Memory B cell (primary cell): ENCODE measurements at regions not wholly inside any gene's neighbourhood (a gene's known extent, or its start where the extent isn't known, plus 50 kb on each side); places are given as distances from the start of the nearest gene placed in this dataset.

Experiments used
- ATAC-seq: fragments of 150-1000 bp; cut with Tn5 transposase; 2 replicates; pipeline ENCODE4 v1.10.0; 2021; ENCODE audit warnings: low read depth, mild to moderate bottlenecking, moderate library complexity
- DNase-seq, 2 donors: peaks; one replicate each; pipeline ENCODE4 v3.0.0; 2022; ENCODE audit warnings: low spot score in 2 of 2
- H3K27ac Mint-ChIP-seq: one replicate; pipeline ENCODE4 v1.8.0; 2022; ENCODE audit warnings: mild to moderate bottlenecking, moderate library complexity, mixed read lengths
- H3K27me3 Mint-ChIP-seq: one replicate; pipeline ENCODE4 v1.8.0; 2022; ENCODE audit warnings: mixed read lengths
- H3K36me3 Mint-ChIP-seq: one replicate; pipeline ENCODE4 v1.8.0; 2022; ENCODE audit warnings: mild to moderate bottlenecking, mixed read lengths
- H3K4me1 Mint-ChIP-seq: one replicate; pipeline ENCODE4 v1.8.0; 2022; ENCODE audit warnings: mixed read lengths
- H3K4me3 Mint-ChIP-seq: one replicate; pipeline ENCODE4 v1.8.0; 2022; ENCODE audit warnings: mild to moderate bottlenecking, moderate library complexity, mixed read lengths
- H3K9me3 Mint-ChIP-seq: one replicate; pipeline ENCODE4 v1.8.0; 2022; ENCODE audit warnings: mixed read lengths

DNA sequence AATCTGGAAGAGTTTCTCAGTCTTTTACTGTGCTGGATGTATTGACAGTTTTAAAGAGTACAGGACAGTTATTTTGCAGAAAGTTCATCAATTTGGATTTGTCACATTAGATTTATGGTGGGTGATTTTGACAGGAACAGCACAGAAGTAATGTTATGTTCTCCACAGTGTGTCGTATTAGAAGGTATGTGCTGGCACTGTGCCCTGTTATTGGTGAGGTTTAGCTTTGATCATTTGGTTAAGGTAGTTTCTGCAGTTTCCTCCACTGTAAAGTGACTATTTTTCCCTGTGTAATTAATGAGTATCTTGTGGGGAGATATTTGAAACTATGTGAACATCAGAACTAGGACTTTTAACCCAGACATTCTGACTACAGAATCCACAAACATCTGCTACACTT is 308.5 kb upstream of the TBX3 start:
- peaks cover 4% of the 10 kb centered on the region for H3K9me3 Mint-ChIP-seq
- H3K27ac Mint-ChIP-seq: no peak overlapping the region
- ATAC-seq (no peak), DNase-seq (no peak)
- no peaks in the 10 kb centered on the region for H3K4me1 Mint-ChIP-seq
- H3K4me3 Mint-ChIP-seq: no peak overlapping the region
- H3K36me3 Mint-ChIP-seq: no peaks in the 10 kb centered on the region
- H3K27me3 Mint-ChIP-seq: no peaks in the 10 kb centered on the region

DNA sequence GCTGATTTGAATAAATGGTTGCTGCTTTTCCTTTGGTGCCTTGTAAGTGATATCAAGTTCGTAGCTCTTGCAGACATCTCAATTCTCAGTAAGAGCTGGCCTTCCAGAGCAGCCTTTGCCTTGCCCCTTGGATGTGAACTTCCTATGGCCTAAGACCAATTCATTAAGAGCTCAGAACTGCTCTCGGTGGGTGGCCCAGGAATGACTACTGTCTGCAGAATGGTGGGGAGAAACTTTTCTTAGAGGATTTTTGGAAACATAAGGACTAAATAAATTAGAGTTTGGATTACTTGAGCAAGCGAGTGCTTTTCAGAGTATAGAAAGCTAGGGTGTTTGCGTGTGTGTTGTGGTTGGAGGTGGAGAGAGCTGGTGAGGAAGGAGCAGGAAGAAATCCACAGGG is 306.4 kb upstream of the TBX3 start:
- ATAC-seq: no peak
- DNase-seq: no peak
- Mint-ChIP-seq H3K9me3 (peaks cover 10% of the 10 kb centered on the region), H3K4me3 (no peak overlapping the region), H3K36me3 (no peaks in the 10 kb centered on the region), H3K27ac (no peak overlapping the region), H3K4me1 (no peaks in the 10 kb centered on the region), H3K27me3 (no peaks in the 10 kb centered on the region)

DNA sequence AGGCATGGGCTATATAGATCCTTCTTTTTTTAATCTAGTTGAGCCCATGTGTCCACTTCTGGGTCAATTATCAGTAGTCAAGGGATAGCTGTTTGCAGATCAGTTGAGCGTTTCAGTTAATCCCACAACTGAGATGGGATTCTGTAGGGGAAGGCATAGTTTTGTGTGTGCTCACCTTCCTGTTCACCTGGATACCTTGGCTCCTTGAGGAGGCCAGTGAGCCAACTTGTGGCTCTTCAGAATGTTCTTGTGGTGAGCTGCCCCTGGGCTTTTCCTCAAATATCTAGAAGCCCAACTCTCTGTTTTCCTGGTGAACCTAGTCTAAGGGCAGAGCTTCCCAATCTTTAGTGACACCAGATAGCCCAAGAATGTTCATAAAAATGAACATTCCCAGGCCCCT is 302.9 kb upstream of the TBX3 start:
- Mint-ChIP-seq H3K4me1 (no peaks in the 10 kb centered on the region), H3K4me3 (no peak overlapping the region), H3K27ac (no peak overlapping the region), H3K9me3 (peaks cover 12% of the 10 kb centered on the region), H3K27me3 (peaks cover 1% of the 10 kb centered on the region), H3K36me3 (no peaks in the 10 kb centered on the region)
- DNase-seq (no peak), ATAC-seq (no peak)

DNA sequence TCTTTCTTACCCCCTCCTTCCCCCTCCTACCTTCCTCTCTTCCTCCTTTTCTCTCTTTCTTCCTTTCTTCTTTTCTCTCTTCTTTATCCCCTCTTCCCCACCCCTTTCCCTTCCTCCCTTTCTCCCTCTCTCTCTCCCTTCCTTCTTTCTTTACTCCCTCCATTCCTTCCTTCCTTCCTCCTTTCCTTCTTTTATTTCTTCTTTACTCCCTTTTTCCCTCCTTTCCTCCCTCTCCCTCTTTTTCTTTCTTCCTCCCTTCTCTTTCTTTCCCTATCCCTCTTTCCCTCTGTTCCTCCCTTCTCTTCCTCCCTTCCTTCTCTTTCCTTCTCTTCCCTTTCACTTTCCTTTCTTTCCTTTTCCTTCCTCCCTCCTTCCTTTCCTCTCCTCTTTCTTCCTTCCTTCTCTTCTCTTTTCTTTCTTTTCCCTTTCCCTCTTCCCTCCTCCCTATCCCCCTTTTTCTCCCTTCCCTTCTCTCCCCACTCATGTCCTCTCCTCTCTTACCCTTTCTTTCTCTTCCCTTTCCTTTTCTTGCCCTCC is 302.3 kb upstream of the TBX3 start:
- DNase-seq (no peak), ATAC-seq (no peak)
- Mint-ChIP-seq H3K4me3 (no peak overlapping the region), H3K27ac (no peak overlapping the region), H3K9me3 (peaks cover 13% of the 10 kb centered on the region), H3K36me3 (no peaks in the 10 kb centered on the region), H3K27me3 (peaks cover 3% of the 10 kb centered on the region), H3K4me1 (no peaks in the 10 kb centered on the region)

DNA sequence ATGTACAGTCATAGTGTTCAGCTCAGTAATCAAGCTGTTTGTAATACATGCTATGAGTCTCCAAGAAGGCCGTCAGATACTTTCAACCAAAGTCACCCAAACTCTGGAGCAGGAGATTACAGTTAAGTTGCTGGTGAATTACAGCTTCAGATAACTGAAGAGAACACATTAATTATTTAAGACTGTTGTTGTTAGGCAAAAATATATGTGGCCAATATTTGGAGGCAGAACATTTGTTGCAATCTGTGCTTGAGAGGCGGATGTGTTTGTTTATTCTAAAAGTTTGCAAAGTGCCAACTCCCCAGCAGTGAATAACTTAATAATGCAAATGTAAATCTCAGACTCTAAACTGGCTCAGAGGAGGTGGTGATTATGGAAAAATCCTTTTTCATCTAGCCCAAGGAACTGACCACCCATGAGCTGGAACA is 300.7 kb upstream of the TBX3 start:
- H3K27ac Mint-ChIP-seq: no peak overlapping the region
- no peak for DNase-seq
- no peak for ATAC-seq
- peaks cover 5% of the 10 kb centered on the region for H3K27me3 Mint-ChIP-seq
- H3K4me3 Mint-ChIP-seq: no peak overlapping the region
- no peaks in the 10 kb centered on the region for H3K36me3 Mint-ChIP-seq
- H3K9me3 Mint-ChIP-seq: peaks cover 20% of the 10 kb centered on the region
- H3K4me1 Mint-ChIP-seq: no peaks in the 10 kb centered on the region

DNA sequence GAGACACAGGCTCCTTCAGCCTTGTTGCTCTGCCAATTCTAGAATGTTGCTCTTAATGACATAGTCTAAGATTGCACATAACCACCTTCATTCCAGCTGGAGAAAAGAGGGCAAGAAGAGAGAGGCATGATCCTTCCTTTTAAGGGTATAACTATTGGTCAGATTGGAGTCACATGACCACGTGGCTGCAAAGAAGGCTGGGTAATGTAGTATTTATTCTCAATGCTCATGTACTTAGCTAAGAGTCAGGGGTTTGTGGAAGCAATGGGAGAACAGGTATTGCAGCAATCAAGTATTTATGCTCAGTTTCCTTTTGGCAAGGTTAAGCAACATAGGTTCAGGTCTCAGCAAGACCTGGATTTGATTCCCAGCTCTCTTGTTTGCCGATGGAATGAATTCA is 298.8 kb upstream of the TBX3 start:
- Mint-ChIP-seq H3K27ac (no peak overlapping the region), H3K36me3 (no peaks in the 10 kb centered on the region), H3K27me3 (peaks cover 5% of the 10 kb centered on the region), H3K4me3 (no peak overlapping the region), H3K4me1 (no peaks in the 10 kb centered on the region), H3K9me3 (peaks cover 24% of the 10 kb centered on the region)
- ATAC-seq (no peak), DNase-seq (no peak)

DNA sequence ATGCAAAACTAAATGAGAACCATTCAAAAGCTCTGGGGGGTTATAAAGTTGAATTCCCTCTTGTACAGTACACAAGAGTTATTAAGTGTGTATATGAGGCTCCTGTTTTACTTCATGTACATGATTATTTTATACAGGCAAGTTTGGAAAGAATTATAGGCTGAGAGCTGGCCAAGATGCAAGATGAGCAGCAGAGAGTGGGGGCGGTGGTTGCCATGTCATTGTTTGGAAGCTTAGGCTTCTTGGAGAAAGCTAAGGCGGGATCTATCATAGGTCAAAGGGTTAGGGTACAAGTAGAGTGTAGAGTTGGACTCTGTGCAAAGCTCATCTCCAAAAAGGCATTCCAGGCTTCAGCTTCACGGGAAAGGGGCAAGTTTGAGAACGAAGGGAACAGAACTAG is 297.1 kb upstream of the TBX3 start:
- no peaks in the 10 kb centered on the region for H3K36me3 Mint-ChIP-seq
- H3K27ac Mint-ChIP-seq: no peak overlapping the region
- no peak overlapping the region for H3K4me3 Mint-ChIP-seq
- no peaks in the 10 kb centered on the region for H3K4me1 Mint-ChIP-seq
- DNase-seq: no peak
- H3K9me3 Mint-ChIP-seq: peaks cover 18% of the 10 kb centered on the region
- ATAC-seq: no peak
- H3K27me3 Mint-ChIP-seq: peaks cover 5% of the 10 kb centered on the region

DNA sequence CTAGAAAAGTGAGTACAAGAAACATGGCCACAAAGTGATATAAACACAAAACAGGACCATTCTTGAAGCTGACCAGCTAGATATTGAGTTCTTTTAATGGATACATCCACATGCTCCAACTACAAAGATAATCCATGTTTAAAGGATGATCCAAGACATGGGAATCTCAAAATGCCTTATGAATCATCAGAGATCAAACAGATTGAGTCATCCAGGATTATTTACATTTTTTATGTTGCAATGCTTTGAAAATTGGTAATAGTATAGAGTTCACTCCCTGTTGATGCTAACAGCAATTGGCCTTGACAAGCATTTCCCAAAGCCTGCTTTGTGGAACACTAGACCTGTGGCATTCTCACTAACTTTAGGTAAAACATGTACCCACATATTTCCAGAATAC is 293.0 kb upstream of the TBX3 start:
- H3K36me3 Mint-ChIP-seq: no peaks in the 10 kb centered on the region
- H3K27me3 Mint-ChIP-seq: peaks cover 3% of the 10 kb centered on the region
- H3K4me1 Mint-ChIP-seq: no peaks in the 10 kb centered on the region
- H3K4me3 Mint-ChIP-seq: no peak overlapping the region
- peaks cover 19% of the 10 kb centered on the region for H3K9me3 Mint-ChIP-seq
- DNase-seq (no peak), ATAC-seq (no peak)
- H3K27ac Mint-ChIP-seq: no peak overlapping the region

DNA sequence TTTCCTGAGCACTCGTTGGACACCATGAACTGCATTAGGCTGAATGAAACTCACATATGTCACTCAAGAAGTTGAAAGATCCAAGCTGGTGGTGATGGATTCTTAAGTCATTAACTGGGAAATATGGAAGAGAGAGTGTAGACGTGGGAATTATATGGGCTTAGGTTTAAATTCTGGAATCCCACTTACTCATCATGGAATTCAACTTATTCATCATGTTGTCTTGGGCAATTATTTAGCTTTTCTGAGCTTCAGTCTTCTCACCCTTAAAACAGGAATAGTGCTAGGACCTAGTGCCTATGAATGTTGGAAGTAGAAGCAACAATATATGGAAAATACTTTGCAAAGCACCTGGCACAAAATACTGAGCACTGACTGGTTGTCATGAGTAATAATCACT is 292.4 kb upstream of the TBX3 start:
- no peak overlapping the region for H3K27ac Mint-ChIP-seq
- no peak for ATAC-seq
- H3K4me3 Mint-ChIP-seq: no peak overlapping the region
- H3K4me1 Mint-ChIP-seq: no peaks in the 10 kb centered on the region
- DNase-seq: no peak
- H3K36me3 Mint-ChIP-seq: no peaks in the 10 kb centered on the region
- peaks cover 3% of the 10 kb centered on the region for H3K27me3 Mint-ChIP-seq
- H3K9me3 Mint-ChIP-seq: peaks cover 19% of the 10 kb centered on the region

DNA sequence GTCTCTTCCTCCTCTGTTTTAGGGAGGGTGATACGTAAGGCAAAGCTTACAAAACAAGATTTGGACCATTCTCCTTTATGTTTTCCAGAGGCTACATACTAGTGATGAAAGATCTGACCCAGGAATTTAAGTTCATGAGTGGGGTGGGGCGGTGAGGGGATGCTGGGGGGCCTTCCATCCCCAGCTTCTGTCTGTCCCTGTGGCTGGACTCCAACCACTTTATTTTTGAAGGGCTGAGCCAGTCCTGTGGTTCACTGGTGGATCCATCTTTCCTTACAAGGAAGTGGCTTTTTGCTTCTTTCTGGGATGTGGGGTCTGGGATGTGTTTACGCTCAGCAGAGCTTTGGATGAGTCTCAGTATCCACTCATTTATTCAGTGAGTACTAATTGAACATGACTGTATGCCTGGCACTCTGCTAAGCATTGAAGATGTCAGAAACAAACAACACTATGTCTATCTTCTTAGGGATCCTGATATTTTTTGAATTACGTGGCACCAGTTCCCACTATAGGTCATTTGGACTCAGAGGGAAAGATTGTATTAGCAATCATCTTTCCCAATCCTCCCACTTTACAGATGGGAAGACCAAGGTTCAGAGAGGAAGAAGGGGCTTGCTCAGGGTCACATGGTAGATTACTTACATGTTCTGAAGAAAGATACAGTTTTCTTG is 291.8 kb upstream of the TBX3 start:
- H3K4me3 Mint-ChIP-seq: no peak overlapping the region
- H3K27ac Mint-ChIP-seq: no peak overlapping the region
- H3K27me3 Mint-ChIP-seq: no peaks in the 10 kb centered on the region
- ATAC-seq (no peak), DNase-seq (no peak)
- no peaks in the 10 kb centered on the region for H3K36me3 Mint-ChIP-seq
- peaks cover 14% of the 10 kb centered on the region for H3K9me3 Mint-ChIP-seq
- no peaks in the 10 kb centered on the region for H3K4me1 Mint-ChIP-seq

DNA sequence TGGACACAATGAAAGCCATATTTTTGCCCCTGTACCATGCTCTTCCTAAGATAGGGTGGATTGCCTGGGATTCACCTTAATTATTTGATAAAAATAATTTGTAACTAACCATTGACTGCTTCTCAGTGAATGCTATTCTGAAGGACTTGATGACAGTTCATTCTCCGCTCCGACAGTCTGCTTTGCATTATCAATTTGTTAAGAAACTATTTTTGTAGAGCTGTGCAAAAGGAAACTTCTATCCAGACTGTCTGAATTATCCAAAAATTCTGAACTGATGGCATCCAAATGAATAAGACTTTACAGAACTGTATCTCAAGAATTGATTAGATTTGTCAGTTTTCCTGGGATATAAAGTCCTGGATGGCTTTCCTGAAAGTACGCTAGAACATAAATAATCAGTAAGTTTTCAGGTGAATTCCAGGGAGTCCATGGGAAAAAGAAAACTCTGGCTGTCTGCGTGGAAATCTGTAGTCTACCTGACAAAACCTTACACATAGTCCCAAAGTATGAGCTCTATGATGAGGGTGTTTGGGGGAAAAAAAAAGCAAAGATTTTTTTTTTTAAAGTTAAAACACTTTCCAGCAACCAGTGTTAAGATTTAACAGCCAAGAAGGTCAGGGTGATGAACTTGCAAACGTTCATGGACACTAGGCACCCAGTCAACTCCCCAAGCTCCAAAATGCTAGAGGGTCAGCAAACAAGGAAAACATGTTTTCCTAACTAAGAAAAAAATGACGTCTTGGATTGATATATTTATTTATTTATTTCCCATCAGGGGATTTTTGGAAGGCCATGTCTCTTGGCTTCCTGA is 291.1 kb upstream of the TBX3 start:
- Mint-ChIP-seq H3K27ac (no peak overlapping the region), H3K36me3 (no peaks in the 10 kb centered on the region), H3K27me3 (no peaks in the 10 kb centered on the region), H3K4me3 (no peak overlapping the region), H3K4me1 (no peaks in the 10 kb centered on the region), H3K9me3 (peaks cover 14% of the 10 kb centered on the region)
- no peak for DNase-seq
- ATAC-seq: no peak

DNA sequence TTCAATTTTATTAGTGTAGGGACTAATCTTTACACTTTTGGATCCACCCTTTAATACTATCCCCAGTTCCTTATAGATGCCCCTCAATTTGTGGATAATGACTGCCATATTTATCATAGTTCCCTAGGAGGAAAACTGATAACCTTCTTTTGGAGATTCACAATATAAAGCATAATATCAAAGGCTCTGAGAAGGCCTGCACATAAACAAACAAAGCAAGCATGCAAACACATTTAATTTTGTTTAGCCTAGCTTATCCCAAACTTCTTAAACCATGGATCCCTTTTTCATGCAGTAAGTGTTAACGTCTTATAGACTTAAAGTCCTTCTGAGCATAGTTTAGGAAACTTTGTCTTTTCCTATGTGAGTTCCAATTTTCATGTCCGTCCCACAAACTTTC is 290.4 kb upstream of the TBX3 start:
- Mint-ChIP-seq H3K27me3 (no peaks in the 10 kb centered on the region), H3K27ac (no peak overlapping the region), H3K4me1 (no peaks in the 10 kb centered on the region), H3K36me3 (no peaks in the 10 kb centered on the region), H3K9me3 (peaks cover 10% of the 10 kb centered on the region), H3K4me3 (no peak overlapping the region)
- no peak for DNase-seq
- no peak for ATAC-seq

DNA sequence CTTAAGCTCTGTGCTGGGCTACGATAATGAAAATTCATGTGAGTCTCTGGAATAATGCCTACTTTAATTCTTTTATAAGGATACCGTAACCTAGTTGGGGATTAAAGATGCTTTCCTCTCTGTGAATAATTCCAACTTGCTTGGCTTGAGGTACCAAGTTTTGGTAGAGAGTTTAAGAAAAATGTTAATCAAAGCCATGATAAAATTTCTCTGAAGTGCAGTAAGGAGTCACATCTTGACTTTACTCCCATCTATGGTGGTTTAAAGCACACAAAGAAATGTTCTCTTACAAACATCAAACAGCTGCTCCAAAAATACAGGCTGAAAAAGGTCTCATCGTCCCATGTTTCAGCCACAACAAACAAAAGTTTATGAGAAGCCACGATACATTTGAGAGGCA is 284.8 kb upstream of the TBX3 start:
- Mint-ChIP-seq H3K4me1 (no peaks in the 10 kb centered on the region), H3K4me3 (no peak overlapping the region), H3K9me3 (peaks cover 2% of the 10 kb centered on the region), H3K27ac (no peak overlapping the region), H3K36me3 (no peaks in the 10 kb centered on the region), H3K27me3 (no peaks in the 10 kb centered on the region)
- no peak for ATAC-seq
- no peak for DNase-seq

DNA sequence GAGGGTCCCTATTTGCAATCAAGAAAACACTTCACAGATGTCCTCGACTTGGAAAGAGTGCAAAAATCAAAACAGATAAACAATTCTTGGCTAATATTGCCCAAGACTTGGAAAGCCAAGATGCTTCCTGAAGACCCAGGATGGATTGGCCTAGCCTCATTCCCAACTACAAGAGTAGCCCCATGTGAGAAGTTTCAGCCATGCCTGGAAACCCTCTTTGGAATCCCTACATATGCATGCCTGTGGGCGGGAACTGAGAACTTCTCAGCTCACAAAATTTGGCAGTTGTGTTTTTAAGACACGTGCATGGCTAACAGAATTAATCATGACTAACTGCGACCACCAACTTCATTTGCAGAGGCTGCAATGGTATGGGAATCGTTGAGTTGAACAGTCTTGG is 283.2 kb upstream of the TBX3 start:
- DNase-seq (no peak), ATAC-seq (no peak)
- H3K36me3 Mint-ChIP-seq: no peaks in the 10 kb centered on the region
- H3K4me3 Mint-ChIP-seq: no peak overlapping the region
- H3K9me3 Mint-ChIP-seq: no peaks in the 10 kb centered on the region
- no peak overlapping the region for H3K27ac Mint-ChIP-seq
- H3K27me3 Mint-ChIP-seq: no peaks in the 10 kb centered on the region
- no peaks in the 10 kb centered on the region for H3K4me1 Mint-ChIP-seq

DNA sequence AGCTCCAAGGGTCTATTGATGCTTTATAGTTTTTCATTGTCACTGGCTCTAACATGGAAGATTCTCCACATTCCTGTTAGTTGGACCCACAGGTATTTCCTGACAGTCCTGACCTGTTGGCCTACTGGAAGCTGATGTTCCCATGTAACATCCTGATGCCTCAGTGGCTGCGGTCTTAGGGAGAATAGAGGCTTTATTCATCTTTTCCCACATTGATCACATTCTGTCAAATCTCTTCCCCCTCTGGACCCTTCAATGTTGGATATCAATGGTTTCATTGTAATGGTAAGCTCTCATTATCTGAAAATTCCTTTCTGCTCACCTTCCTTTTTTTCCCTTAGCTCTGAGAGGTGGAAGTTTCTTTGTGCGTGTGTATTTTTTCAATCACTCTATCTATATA is 280.9 kb upstream of the TBX3 start:
- H3K27me3 Mint-ChIP-seq: no peaks in the 10 kb centered on the region
- H3K4me3 Mint-ChIP-seq: no peak overlapping the region
- H3K9me3 Mint-ChIP-seq: no peaks in the 10 kb centered on the region
- H3K36me3 Mint-ChIP-seq: no peaks in the 10 kb centered on the region
- no peak overlapping the region for H3K27ac Mint-ChIP-seq
- ATAC-seq: no peak
- H3K4me1 Mint-ChIP-seq: no peaks in the 10 kb centered on the region
- no peak for DNase-seq
